Stomach (tissue), 4 donors: ENCODE measurements at regions not wholly inside any gene's neighbourhood (a gene's known extent, or its start where the extent isn't known, plus 50 kb on each side); places are given as distances from the start of the nearest gene placed in this dataset.

Experiments used
- EP300 ChIP-seq: sonication (generic); formaldehyde crosslinking; IDR thresholded peaks from one replicate; pipeline ENCODE4 v1.6.1; 2017; ENCODE audit warnings: antibody characterized with exemption
- POLR2A ChIP-seq, 4 donors: fragments of 450-650 bp; IDR thresholded peaks; one replicate each; pipeline ENCODE4 v1.6.1; 2016; ENCODE audit warnings: antibody characterized with exemption in 4 of 4, control low read depth in 2 of 4, mild to moderate bottlenecking in 1 of 4, moderate library complexity in 1 of 4
- TF ChIP-seq, protein P1 (sequence below), 7 experiments: fragments of 450-650 bp in 4 of 7; fragments of 200-600 bp in 3 of 7; sonication (generic) in 3 of 7; IDR thresholded peaks; one replicate each; pipeline ENCODE4 v1.5.1; 2016 to 2019; ENCODE audit warnings: antibody characterized with exemption in 7 of 7, control low read depth in 2 of 7, mild to moderate bottlenecking in 1 of 7

DNA sequence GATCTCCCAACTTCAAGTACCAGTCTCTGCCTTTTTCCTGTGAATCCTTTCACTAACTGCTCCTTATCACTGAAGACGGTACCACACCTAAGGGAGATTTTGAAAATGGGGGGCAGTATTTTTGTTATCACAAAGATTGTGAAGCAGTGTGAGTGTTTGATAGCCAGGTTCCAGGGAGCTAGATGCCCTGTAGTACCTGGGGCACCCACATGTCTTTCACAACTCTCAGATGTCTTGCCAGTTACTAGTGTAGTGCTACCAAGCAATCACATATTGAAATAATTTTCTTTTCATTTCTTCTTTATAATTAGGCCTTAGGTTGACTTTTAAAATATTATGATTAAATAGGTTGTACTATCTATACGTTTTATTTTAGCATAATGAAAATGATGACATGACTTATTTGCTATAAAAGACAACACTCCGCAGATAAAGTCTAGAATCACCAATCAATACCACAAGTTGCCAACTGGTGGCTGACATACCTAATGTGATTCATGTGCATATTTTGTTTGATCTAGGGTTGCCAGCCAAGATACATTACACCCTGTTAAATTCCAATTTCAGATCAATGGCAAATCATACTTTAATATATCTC is 215.9 kb downstream of the EXOC5 start:
- TF ChIP-seq, protein P1, sequence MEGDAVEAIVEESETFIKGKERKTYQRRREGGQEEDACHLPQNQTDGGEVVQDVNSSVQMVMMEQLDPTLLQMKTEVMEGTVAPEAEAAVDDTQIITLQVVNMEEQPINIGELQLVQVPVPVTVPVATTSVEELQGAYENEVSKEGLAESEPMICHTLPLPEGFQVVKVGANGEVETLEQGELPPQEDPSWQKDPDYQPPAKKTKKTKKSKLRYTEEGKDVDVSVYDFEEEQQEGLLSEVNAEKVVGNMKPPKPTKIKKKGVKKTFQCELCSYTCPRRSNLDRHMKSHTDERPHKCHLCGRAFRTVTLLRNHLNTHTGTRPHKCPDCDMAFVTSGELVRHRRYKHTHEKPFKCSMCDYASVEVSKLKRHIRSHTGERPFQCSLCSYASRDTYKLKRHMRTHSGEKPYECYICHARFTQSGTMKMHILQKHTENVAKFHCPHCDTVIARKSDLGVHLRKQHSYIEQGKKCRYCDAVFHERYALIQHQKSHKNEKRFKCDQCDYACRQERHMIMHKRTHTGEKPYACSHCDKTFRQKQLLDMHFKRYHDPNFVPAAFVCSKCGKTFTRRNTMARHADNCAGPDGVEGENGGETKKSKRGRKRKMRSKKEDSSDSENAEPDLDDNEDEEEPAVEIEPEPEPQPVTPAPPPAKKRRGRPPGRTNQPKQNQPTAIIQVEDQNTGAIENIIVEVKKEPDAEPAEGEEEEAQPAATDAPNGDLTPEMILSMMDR (IDR thresholded peaks at IDR 0.05) = no peak
- TF ChIP-seq EP300 (no peak), POLR2A (IDR thresholded peaks at IDR 0.05) (no peak)
